OCI-LY7 (cell line): ENCODE measurements at regions not wholly inside any gene's neighbourhood (a gene's known extent, or its start where the extent isn't known, plus 50 kb on each side); places are given as distances from the start of the nearest gene placed in this dataset.

ENCODE experiments used
- BruUV-seq: library from RNA; stranded (reverse); fragments of 400-500 nt; replicated peaks from 2 replicates; lab custom pipeline; 2021; lab: Mats Ljungman, UMichigan
- CTCF ChIA-PET: fragments of 300-600 bp; sonication (Branson Sonifier 250); formaldehyde crosslinking; loops from one replicate; lab custom pipeline; 2022; ENCODE audit warnings: antibody characterized with exemption; ENCODE audit not compliant: unreplicated experiment; lab: Charles Lee
- POLR2A ChIA-PET: fragments of 300-600 bp; sonication (Branson Sonifier 250); formaldehyde crosslinking; loops from one replicate; lab custom pipeline; 2022; ENCODE audit warnings: antibody characterized with exemption; lab: Charles Lee
- DNase-seq: peaks from one replicate; pipeline ENCODE4 v3.0.0-alpha.2; 2015; ENCODE audit warnings: low spot score
- H2AFZ ChIP-seq: fragments of 200-600 bp; sonication (generic), shearing (Covaris generic); 2 replicates; pipeline ENCODE4 v1.6.1; 2014; ENCODE audit warnings: mild to moderate bottlenecking, antibody characterized with exemption, low read length, moderate library complexity
- H3K27ac ChIP-seq: fragments of 200-600 bp; sonication (generic); 2 replicates; pipeline ENCODE4 v1.5.1; 2014; ENCODE audit warnings: mixed run types, low read depth, mild to moderate bottlenecking, moderate library complexity, low read length, inconsistent platforms; ENCODE audit not compliant: poor library complexity, severe bottlenecking
- H3K36me3 ChIP-seq: fragments of 200-600 bp; sonication (generic); 2 replicates; pipeline ENCODE4 v1.6.1; 2014; ENCODE audit warnings: mild to moderate bottlenecking, antibody characterized with exemption, low read length, moderate library complexity, mixed read lengths; ENCODE audit not compliant: insufficient read depth
- H3K4me1 ChIP-seq: fragments of 200-600 bp; sonication (generic); 2 replicates; pipeline ENCODE4 v1.5.1; 2014; ENCODE audit warnings: mild to moderate bottlenecking, low read length; ENCODE audit not compliant: insufficient read depth, poor library complexity, severe bottlenecking
- H3K4me2 ChIP-seq: fragments of 200-600 bp; sonication (generic); 2 replicates; pipeline ENCODE4 v1.6.1; 2014; ENCODE audit warnings: mild to moderate bottlenecking, low read length
- H3K4me3 ChIP-seq: fragments of 200-600 bp; sonication (generic); 2 replicates; pipeline ENCODE4 v1.5.1; 2014; ENCODE audit warnings: mild to moderate bottlenecking, low read depth, low read length; ENCODE audit not compliant: poor library complexity, severe bottlenecking
- H3K79me2 ChIP-seq: fragments of 200-600 bp; sonication (generic); 2 replicates; pipeline ENCODE4 v1.6.1; 2016; ENCODE audit warnings: low read depth, mild to moderate bottlenecking, low read length, moderate library complexity, mixed read lengths; ENCODE audit not compliant: insufficient read depth
- H3K9me2 ChIP-seq: fragments of 200-600 bp; sonication (generic); 2 replicates; pipeline ENCODE4 v1.6.1; 2016; ENCODE audit warnings: mild to moderate bottlenecking, low read length, mixed read lengths; ENCODE audit not compliant: insufficient read depth
- H3K9me3 ChIP-seq: fragments of 200-600 bp; sonication (generic); 2 replicates; pipeline ENCODE4 v1.6.1; 2014; ENCODE audit warnings: mild to moderate bottlenecking, mixed run types, low read length, mixed read lengths
- H4K20me1 ChIP-seq: fragments of 200-600 bp; sonication (generic); 2 replicates; pipeline ENCODE4 v1.6.1; 2014; ENCODE audit warnings: mild to moderate bottlenecking, antibody characterized with exemption, low read length, moderate library complexity, mixed read lengths; ENCODE audit not compliant: insufficient read depth
- CTCF ChIP-seq: fragments of 200-600 bp; sonication (generic); conservative IDR thresholded peaks from 2 replicates; pipeline ENCODE4 v1.5.1; 2014; ENCODE audit warnings: mild to moderate bottlenecking, antibody characterized with exemption, low read length, moderate library complexity, mixed read lengths
- EZH2phosphoT487 ChIP-seq: fragments of 200-600 bp; sonication (generic); IDR thresholded peaks from 2 replicates; pipeline ENCODE4 v1.6.1; 2018; ENCODE audit warnings: low read depth, borderline replicate concordance, mild to moderate bottlenecking, mixed run types, antibody characterized with exemption, low read length, moderate library complexity, mixed read lengths
- intact Hi-C: fragments of 100-400 bp; cut with micrococcal nuclease; formaldehyde crosslinking; loops from one replicate; pipeline ENCODE4 v1.10.0; 2022; ENCODE audit not compliant: unreplicated experiment

GRCh38 chr13:68048802-68049359 lies 818.7 kb upstream of the PCDH9 start:
- DNase-seq = no peak
- no peak overlapping the region for H2AFZ ChIP-seq
- intact Hi-C loops = no loop called here
- H3K4me2 ChIP-seq = no peak overlapping the region
- H3K9me3 ChIP-seq = no peaks in the 10 kb centered on the region
- no peaks in the 10 kb centered on the region; the same call in 1 of the 2 replicates for H4K20me1 ChIP-seq
- H3K27ac ChIP-seq = no peak overlapping the region
- ChIA-PET CTCF (no interaction called here), POLR2A (no interaction called here)
- no peaks in the 10 kb centered on the region for H3K4me1 ChIP-seq
- H3K36me3 ChIP-seq = no peaks in the 10 kb centered on the region
- no peaks in the 10 kb centered on the region for H3K79me2 ChIP-seq
- no TSS peak for BruUV-seq
- no peak for TF ChIP-seq EZH2phosphoT487
- no peak for TF ChIP-seq CTCF
- H3K4me3 ChIP-seq = no peak overlapping the region
- no peaks in the 10 kb centered on the region for H3K9me2 ChIP-seq

GRCh38 chr13:68047889-68048288 lies 817.8 kb upstream of the PCDH9 start:
- H3K4me1 ChIP-seq = no peaks in the 10 kb centered on the region
- no peaks in the 10 kb centered on the region for H3K9me2 ChIP-seq
- no peak overlapping the region for H2AFZ ChIP-seq
- CTCF ChIA-PET = no interaction called here
- H3K4me2 ChIP-seq = no peak overlapping the region
- BruUV-seq = no TSS peak
- POLR2A ChIA-PET = interaction anchor here (0.6 to 1.0 kb wide), 3 partner anchors 12 to 34 kb away, joined by 3 read pairs; no protein-coding TSS in a partner anchor
- H3K4me3 ChIP-seq = no peak overlapping the region
- H3K36me3 ChIP-seq = no peaks in the 10 kb centered on the region
- TF ChIP-seq CTCF (no peak), EZH2phosphoT487 (no peak)
- no peaks in the 10 kb centered on the region for H3K79me2 ChIP-seq
- no peak for DNase-seq
- intact Hi-C loops = no loop called here
- no peak overlapping the region for H3K27ac ChIP-seq
- no peaks in the 10 kb centered on the region for H3K9me3 ChIP-seq
- no peaks in the 10 kb centered on the region; the same call in 1 of the 2 replicates for H4K20me1 ChIP-seq

- no peaks in the 10 kb centered on the region for H3K79me2 ChIP-seq
- no peak for DNase-seq
- ChIA-PET POLR2A (interaction anchor here (0.7 kb wide), 1 partner anchor 98 kb away, joined by 3 read pairs; no protein-coding TSS in a partner anchor), CTCF (no interaction called here)
- H3K9me3 ChIP-seq = no peaks in the 10 kb centered on the region
- no peaks in the 10 kb centered on the region for H3K36me3 ChIP-seq
- no peak overlapping the region for H3K4me3 ChIP-seq
- H3K27ac ChIP-seq = no peak overlapping the region
- no TSS peak for BruUV-seq
- intact Hi-C loops = no loop called here
- no peak overlapping the region for H2AFZ ChIP-seq
- TF ChIP-seq EZH2phosphoT487 = no peak
- no peak for TF ChIP-seq CTCF
- H3K4me1 ChIP-seq = no peaks in the 10 kb centered on the region
- H4K20me1 ChIP-seq = no peaks in the 10 kb centered on the region; the same call in 1 of the 2 replicates
- no peaks in the 10 kb centered on the region for H3K9me2 ChIP-seq
- no peak overlapping the region for H3K4me2 ChIP-seq
Measured at GRCh38 chr13:68046903-68047302, 816.8 kb upstream of the PCDH9 start.
